ENCODE measurements at regions not wholly inside any gene's neighbourhood (a gene's known extent, or its start where the extent isn't known, plus 50 kb on each side); places are given as distances from the start of the nearest gene placed in this dataset.

GRCh38 chr19:29449371-29449770, 76.4 kb upstream of the VSTM2B start (continued):
- TF ChIP-seq RFX5 (IDR thresholded peaks at IDR 0.05; ENCODE audit: low read length) (no peak), ZBTB33 (IDR thresholded peaks at IDR 0.05; ENCODE audit: borderline replicate concordance, low read depth) (no peak), USF2 (IDR thresholded peaks at IDR 0.05; ENCODE audit: borderline replicate concordance, low read depth, low read length) (no peak)

- Histone ChIP-seq H3F3A (replicated peaks; ENCODE audit: insufficient read depth) (no peaks in the 10 kb centered on the region), H3K36me3 (replicated peaks in 1 of 2; ENCODE audit: control insufficient read depth in 1 of 2, insufficient read depth in 2 of 2, low read length in 1 of 2) (no peaks in the 10 kb centered on the region), H3K4me2 (no peak overlapping the region), H3K27me3 (ENCODE audit: insufficient read depth) (no peaks in the 10 kb centered on the region), H2AFZ (ENCODE audit: low read depth) (no peak overlapping the region), H3K4me1 (ENCODE audit: control insufficient read depth in 1 of 2, insufficient read depth in 2 of 2, low read depth in 1 of 2, low read length in 1 of 2) (no peaks in the 10 kb centered on the region), H3K27ac (ENCODE audit: low read depth in 2 of 2, low read length in 1 of 2) (no peak overlapping the region), H3K4me3 (ENCODE audit: low read depth in 2 of 2, low read length in 1 of 2) (no peak overlapping the region), H3K79me2 (ENCODE audit: insufficient read depth) (no peaks in the 10 kb centered on the region), H3K9me2 (no peaks in the 10 kb centered on the region), H4K20me1 (ENCODE audit: insufficient read depth) (no peaks in the 10 kb centered on the region), H3K9ac (no peak overlapping the region), H3K9me3 (no peaks in the 10 kb centered on the region)
- ChIA-PET CTCF (no interaction called here), POLR2A (no interaction called here)
- no peak for DNase-seq
- TF ChIP-seq CTCF (IDR thresholded peaks at IDR 0.05) (no peak), SIN3A (IDR thresholded peaks at IDR 0.05; ENCODE audit: borderline replicate concordance, low read depth, low read length) (no peak), FOSL2 (IDR thresholded peaks at IDR 0.05; ENCODE audit: borderline replicate concordance, low read depth) (no peak)
- WGBS (ENCODE audit: low lambda C conversion rate) = 0% methylated on average over 4 of the region's 4 CpGs
These were observed 75.5 kb upstream of the VSTM2B start for GRCh38 chr19:29450306-29450705.

GRCh38 chr19:29450812-29451211, 75.0 kb upstream of the VSTM2B start:
- Histone ChIP-seq H3K9me3 (no peaks in the 10 kb centered on the region), H3K4me1 (ENCODE audit: control insufficient read depth in 1 of 2, insufficient read depth in 2 of 2, low read depth in 1 of 2, low read length in 1 of 2) (no peaks in the 10 kb centered on the region), H3K27ac (ENCODE audit: low read depth in 2 of 2, low read length in 1 of 2) (no peak overlapping the region), H2AFZ (ENCODE audit: low read depth) (no peak overlapping the region), H3K4me2 (no peak overlapping the region), H3K36me3 (replicated peaks in 1 of 2; ENCODE audit: control insufficient read depth in 1 of 2, insufficient read depth in 2 of 2, low read length in 1 of 2) (no peaks in the 10 kb centered on the region), H3K4me3 (ENCODE audit: low read depth in 2 of 2, low read length in 1 of 2) (no peak overlapping the region), H3K9me2 (no peaks in the 10 kb centered on the region), H3F3A (replicated peaks; ENCODE audit: insufficient read depth) (no peaks in the 10 kb centered on the region), H4K20me1 (ENCODE audit: insufficient read depth) (no peaks in the 10 kb centered on the region), H3K79me2 (ENCODE audit: insufficient read depth) (no peaks in the 10 kb centered on the region), H3K9ac (no peak overlapping the region), H3K27me3 (ENCODE audit: insufficient read depth) (no peaks in the 10 kb centered on the region)
- POLR2A ChIA-PET = no interaction called here
- CTCF ChIA-PET = no interaction called here
- no peak for DNase-seq
- WGBS (ENCODE audit: low lambda C conversion rate) = 2% methylated on average over 4 of the region's 4 CpGs
- TF ChIP-seq MXI1 (IDR thresholded peaks at IDR 0.05; ENCODE audit: low read depth, low read length) = no peak
- no peak for TF ChIP-seq IRF3 (IDR thresholded peaks at IDR 0.05; ENCODE audit: low read depth, low read length)
- no peak for TF ChIP-seq MAX (IDR thresholded peaks at IDR 0.05; ENCODE audit: low read depth)
- TF ChIP-seq RXRA (IDR thresholded peaks at IDR 0.05; ENCODE audit: borderline replicate concordance, low read depth) = no peak
- TF ChIP-seq USF1 (IDR thresholded peaks at IDR 0.05; ENCODE audit: borderline replicate concordance, low read depth) = no peak
- no peak for TF ChIP-seq ZBTB33 (IDR thresholded peaks at IDR 0.05; ENCODE audit: borderline replicate concordance, low read depth)
- no peak for TF ChIP-seq FOXM1 (IDR thresholded peaks at IDR 0.05; ENCODE audit: low read depth)
- TF ChIP-seq ELF1 (IDR thresholded peaks at IDR 0.05) = no peak
- no peak for TF ChIP-seq YY1 (IDR thresholded peaks at IDR 0.05; ENCODE audit: low read depth)
- TF ChIP-seq TEAD4 (IDR thresholded peaks at IDR 0.05; ENCODE audit: borderline replicate concordance, insufficient read depth) = no peak
- no peak for TF ChIP-seq TAF1 (IDR thresholded peaks at IDR 0.05; ENCODE audit: borderline replicate concordance, low read depth, low read length)

Data from SK-N-SH (cell line).